Occipital lobe (tissue), 1 donor: ENCODE measurements at regions not wholly inside any gene's neighbourhood (a gene's known extent, or its start where the extent isn't known, plus 50 kb on each side); places are given as distances from the start of the nearest gene placed in this dataset.

ENCODE experiments used
- DNase-seq: peaks from one replicate; lab custom pipeline; 2025; lab: John Stamatoyannopoulos, UW

DNA sequence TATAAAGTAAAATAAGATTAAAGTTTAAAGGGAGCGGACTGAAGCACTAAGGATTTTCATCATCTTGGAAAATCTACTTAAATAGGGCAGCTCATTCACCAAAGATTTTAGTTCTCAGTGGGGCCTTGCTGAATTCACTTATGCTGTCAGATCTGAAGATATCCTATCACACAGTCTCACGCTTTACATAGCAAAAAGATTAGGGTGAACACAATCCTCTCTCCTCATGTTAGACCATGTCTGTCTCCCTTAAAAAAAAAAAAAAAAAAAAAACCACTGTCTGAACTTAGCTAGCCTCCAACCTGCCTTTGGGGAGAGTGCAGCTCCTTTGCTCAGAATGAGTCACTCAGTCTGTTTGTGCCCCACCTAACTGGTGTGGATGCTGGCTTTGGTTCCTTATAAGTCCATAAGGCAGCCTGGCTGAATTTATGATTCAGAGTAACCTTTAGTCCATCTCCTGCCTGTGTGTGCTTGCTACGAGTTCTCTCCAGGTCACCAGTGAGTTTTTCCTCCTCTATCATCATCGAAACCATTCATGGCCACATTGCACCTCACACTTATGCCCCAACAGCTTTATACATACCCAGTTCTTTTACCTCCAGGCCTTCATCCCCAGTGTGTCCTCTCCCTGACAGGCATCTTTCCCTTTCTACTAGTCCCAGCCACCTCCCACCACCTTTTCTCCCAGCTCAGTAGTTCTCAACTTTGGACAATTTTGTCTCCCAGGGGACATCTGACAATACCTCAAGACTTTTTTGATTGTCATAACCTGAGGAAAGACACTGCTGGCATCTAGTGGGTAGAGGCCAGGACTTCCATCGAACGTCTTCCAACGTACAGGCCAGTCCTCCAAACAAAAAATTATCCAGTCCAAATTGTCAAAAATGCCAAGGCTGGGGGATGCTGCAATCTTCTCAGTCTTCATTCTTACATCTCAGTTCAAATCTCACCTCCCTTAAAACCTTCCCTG, 220.7 kb upstream of the EMCN start:
- DNase-seq, result no peak

DNA sequence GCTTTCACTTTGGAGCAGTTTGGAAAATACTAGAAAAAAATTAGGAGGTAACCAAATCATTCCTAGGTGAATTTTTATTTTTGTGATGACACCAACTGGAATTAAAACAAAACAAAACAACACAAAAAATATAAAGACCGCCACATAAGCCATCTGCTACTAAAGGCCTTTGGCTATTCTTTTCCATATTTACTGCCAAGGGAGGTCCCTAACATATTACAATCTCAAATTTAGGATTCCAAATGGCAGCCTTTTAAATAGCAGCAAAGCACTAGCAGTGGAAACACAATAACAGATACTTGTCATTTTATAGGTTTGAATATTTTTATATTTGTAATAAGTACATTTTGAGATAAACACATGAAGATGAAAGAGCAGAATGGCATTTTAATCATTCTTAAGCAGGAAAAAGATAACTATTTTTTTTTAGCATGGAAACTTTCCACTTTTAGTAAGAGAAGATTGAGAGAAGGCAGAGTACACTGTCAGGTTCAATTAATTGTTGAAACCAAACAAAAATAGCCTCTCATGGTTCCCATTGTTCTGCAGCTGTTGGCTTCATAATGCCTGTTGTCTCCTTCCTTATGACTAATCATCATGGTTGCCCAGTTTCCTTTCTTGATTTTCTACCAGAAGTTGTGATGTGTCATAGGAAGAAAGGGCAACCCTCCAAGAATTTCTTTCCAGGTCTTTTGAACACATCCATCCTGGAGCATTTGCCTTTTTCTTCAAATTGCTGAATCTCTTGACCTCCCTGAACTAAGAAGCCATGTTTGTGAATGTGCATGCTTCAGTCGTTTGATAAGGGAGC, 219.0 kb upstream of the EMCN start:
- DNase-seq, result no peak

DNA sequence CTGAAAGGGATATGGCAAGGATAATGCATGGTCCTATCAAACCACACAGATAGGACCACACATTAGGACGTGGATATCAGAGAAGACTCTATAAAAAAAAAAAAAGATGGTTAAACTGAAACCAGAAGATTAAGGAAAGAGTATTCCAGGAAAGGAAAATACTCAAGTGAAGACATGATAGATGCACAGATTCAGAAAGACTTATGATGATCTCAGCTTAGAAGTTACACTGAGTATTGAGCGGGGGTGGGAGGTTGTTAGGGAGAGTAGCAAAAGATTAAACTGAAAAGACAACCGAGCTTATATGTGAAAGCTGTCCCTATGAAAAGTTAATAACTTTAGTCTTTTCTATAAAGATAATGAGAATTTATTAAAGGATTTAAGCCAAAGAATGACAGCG, 211.0 kb upstream of the EMCN start:
- DNase-seq, result no peak

DNA sequence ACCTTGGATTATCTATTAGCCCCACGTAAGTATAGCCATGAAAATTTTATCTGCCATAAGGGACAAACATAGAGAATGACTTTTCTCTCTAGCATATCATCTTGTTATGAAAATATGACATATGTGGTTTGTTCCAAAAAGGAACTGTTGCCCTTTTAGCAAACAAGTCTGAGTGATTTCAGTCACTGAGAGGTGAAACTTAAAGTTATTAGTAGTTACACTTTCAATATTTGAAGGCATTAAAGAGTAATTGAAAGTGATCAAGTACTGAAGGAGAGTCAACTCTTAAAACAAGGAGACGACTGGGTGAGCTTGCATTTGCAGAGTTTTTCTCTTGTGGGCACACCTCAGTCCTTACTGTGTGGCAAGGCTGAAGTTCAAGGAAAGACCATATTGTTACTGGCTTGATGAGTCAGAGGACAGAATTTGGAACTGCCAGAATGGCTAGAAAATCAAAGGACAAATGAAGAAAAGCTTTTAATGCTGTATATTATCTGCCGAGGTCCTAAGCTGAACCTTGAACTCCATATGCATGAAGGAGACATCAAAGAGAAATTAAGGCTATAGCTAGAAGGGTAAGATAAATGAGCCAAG, 205.1 kb upstream of the EMCN start:
- no peak for DNase-seq

DNA sequence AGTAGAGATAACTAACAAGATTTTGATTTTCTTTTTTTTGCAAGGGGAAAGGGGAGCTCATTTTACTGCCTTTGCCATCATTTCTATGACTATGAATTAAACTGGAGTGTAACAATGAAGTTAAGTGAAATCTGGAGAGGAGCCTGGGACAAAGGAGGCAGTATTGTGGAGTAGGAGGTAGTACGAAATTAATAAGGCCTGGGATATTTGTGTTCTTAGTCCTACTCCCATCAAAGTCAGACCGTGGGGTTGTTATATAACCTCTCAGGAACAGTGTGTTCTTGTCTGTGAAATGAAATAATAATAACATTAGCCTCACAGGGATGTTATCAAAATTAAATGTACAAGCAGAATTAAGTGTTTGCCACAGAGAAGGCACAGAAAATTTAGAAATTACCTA, 204.3 kb upstream of the EMCN start:
- DNase-seq, result no peak

DNA sequence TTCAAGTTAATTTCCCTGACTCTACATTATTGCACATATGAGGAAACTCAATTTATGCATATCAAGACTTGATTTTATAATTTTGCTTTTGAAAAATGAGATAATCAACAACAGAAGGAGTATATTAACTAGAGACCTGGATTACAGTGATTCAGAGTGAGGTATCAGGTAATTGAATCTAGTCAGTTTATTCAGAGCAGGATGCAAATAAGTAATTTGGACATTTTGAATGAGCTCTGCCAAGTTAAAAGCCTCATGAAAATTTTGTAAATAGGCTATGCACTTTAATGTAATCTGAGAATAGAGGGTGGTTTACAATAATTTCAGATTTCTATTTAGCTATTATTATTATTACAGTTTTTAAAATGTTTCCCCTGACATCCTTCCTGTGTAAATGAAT, 203.7 kb upstream of the EMCN start:
- DNase-seq, result no peak

DNA sequence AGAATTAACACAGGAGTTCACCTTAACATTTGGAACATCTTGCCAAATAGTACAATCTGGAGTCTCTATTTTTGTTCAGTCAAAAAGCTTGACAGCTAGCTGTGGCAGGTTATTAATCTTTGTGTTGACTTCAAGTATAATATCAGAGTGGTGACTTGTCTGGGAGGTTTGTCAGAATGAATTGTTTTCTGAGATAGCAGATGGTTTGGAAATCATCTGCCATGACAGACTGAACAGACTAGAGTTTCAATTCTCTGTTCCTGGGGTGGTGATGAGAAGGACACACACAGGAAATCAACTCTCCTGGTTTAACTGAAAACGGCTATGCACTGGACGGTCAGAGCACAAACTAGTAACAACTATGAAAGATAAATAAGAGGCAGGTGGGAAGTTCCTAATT, 203.3 kb upstream of the EMCN start:
- no peak for DNase-seq

DNA sequence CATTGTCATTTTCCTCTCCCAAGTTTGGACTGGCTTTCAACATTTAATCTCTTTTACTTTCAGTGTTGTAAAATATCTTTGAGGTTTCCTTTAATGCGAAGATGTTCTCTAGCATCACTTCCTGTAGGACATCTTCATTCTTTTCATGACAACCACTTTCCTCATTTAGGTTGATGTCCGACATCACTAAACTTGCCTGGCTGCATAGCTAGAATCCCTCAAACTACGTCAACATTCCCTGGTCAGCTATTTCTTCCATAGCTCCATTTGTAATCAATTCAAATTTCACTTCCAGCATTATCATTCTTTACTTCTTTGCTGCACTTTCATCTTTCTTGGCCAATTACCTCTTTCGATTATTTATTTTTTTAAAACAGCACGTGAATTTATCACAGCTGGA, 198.6 kb upstream of the EMCN start:
- DNase-seq, result no peak

DNA sequence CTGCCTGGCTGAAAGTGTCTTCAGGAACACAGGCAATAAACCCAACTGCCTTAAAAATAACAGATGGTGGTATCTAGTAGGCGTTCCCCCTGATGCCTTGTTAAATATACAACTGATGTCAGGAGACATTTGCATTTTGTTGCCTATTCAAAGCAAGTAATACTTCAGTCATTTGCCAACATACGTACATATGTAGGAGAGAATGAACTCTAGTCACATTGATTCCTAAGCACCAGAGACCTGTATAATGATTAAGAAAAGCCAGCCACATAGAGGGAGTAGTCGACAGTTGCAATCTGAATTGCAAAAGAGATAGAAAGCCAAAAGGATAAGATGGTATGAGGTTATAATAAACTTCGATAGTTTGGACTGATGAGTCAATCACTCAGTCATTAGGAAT, 191.0 kb upstream of the EMCN start:
- no peak for DNase-seq

DNA sequence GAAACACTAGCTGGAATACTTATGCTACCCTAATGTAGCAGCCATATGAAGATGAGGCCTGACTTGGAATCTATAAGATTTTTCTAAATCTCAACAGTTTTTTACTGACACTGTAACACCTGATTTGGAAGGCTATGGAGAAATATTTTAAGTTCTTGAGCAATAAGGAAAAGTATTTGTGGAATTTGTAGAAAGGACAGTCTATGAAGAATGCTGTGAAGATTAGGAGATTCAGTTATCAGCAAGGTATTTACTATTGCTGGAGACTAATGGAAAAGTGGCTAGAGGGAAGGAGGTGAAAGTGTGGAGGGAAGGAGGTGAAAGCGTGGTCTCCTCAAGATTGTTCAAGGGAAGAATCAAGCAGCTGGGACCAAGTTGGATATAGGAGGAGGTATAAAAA, 190.0 kb upstream of the EMCN start:
- no peak for DNase-seq

DNA sequence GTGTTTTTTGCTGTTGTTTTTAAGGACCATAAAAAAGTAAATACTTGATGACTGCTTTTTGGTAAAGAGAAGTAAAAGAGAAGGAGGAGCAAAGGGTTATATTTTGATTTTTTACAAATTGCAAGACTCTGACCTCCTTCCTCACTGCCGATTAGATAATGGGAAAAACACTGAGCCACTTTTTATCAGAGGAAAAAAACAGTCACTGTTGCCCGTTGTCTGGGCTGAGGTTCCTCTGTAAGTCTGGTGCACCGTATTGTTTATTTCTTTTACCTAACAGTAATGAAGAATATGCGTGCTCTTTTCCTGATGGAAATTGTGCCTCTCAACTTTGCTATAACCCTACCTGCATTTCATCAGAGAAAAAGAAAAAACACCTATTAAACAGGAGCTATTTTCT, 178.7 kb upstream of the EMCN start:
- no peak for DNase-seq

DNA sequence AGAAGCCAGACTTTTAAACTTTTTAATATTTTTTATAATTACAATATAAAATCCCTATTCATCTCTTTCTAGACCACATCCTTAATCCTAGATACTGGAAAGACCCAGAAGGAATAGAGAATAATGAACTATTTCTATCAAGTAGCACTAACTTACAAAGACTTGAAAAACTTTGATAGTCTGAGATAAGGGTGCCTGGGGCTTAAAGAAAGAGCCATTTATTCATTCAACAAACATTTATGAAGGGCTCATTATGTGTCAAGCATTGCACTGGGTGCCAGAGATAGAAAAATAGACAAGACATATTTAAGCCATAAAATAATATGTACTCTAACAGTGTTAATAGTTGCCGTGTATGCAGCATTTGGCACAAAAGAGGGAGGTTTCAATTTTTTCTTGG, 178.0 kb upstream of the EMCN start:
- no peak for DNase-seq

DNA sequence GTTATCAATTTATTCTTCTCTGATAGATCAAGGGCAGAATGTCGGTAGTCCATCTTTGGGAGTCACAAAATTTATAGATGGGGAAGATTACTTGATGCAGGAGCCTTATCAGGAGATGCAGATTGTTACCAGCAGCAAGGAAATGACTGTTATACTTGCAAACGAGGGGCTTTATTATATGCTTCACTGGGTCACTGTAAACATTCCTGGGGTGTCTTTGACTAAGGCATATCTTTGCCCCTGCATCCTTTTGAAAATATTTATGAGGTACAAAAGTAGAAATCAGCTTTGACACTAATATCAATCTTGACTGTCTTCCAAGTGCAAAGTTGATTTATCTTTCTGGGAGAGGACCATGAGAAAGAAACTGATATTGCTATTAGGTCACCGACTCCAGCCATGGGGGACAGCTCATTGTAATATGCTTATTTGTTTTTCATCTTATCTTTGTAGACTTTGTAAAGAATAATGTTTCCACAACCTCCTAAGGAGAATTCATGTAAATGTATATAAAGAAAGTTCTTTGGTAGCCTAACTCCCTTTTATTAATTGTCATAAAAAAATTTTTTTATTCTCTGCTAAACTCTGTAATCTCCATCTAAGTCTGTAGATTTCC, 177.3 kb upstream of the EMCN start:
- DNase-seq, result no peak

DNA sequence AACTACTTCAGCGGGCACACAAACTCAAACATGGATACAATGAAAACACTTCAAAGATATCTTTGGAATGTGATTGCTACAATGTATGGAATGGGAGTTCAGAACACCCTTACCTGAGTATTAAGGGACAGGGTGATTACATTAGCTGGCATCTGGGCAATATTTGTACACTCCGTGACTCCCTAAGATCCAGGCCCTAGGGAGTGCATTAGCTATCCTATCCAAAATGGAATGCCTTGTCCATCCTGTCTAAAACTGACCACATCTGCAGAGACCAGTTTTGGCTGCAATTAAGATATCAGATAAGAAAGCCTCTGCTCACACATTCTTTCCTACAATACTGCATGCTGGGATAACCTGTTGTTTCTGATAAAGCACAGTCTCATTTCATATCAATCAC, 176.6 kb upstream of the EMCN start:
- no peak for DNase-seq

DNA sequence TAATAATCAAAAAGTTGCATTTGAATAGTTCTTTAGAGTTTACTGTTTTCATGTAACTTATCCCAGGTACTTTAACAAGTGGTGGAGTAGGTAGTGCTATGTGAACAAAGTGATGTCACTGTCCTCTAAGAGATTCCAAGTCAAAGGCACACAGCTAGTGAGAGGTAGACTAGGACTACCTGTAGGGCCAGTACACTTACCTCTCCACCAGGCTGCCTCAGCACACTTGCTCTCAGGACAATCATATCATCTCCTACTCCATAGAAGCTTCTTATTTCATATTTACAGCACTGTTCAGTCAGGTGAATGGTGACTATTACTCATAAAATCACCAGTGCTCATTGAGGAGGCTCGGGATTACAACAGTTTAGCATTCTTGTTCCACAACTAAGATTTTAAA, 173.0 kb upstream of the EMCN start:
- DNase-seq, result no peak

DNA sequence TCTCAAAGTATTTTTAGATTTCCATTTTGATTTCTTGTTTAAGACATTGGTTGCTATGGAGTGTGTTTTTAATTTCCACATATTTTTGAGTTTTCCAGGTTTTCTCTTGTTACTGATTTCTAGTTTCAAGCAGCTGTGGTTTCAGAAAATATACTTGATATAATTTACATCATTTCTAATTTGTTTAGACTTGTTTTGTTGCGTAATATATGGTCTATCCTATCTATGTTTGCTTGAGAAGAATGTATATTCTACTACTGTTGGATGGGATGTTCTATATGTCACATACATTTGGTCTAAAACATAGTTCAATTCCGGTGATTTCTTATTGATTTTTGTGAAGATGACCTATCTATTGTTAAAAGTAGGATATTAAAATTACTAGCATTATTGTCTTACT, 170.5 kb upstream of the EMCN start:
- DNase-seq, result no peak

DNA sequence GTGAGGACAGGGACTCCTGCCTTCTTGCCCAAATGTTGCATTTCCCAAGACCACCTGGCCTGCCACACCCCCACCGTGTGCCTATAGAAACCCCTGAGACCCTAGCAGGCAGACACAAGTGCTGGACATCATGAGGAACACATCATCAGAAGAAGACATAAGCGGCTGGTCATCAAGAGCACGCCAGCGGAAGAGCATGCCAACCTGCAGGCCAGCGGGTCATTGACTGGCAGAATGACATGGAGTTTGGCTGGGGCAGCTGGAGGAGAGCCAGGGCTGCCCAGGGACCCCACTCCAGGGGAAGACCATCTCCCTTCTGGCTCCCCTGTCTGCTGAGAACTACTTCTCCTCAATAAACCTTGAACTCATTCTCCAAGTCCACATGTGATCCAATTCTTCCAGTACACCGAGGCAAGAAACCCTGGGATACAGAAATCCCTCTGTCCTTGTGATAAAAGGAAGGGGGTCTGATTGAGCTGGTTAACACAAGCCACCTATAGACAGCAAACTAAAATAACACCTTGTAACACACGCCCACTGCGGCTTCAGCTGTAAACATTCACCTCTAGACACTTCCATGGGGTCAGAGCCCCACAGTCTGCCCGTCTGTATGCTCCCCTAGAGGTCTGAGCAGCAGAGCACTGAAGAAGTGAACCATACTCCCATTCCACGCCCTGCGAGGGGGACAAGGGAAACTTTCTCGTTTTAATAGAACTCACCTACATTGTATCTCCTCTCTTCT, 164.8 kb upstream of the EMCN start:
- no peak for DNase-seq

DNA sequence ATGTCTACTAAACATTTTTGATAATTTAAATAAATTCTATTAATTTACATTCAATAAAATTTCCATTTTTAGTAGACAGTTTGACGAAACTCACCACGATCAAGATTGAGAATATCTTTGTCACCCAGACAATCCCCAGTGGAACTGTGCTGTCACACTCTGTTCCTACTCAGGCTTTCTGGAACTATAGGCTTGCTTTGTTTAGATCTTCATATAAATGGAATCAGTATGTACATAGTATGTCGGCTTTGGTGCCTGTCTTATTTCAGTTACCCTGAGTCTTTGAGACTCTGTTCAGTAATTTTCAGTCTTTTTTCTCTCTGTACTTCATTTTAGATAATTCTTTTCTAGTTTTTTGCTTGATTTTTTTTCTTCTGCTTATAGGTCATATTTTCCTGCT, 163.5 kb upstream of the EMCN start:
- DNase-seq, result no peak

DNA sequence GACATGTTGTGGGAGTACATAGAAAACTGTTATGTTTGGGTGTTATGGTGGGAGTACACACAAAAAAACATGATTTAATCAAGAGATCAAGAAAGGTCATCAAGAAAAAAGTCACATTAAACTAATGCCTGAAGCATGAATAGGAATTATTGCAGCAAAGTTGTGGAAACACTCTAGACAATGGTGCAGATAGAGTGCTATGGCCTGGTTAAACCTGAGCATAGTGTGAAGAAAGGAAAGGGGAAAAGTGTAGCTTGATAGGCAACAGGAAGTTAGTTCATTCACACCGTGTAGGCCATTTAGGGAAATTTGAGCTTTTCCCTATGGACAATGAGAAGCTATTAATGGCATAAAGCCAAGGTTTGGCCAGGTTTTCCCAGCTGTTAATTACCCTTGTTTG, 162.1 kb upstream of the EMCN start:
- DNase-seq, result no peak

DNA sequence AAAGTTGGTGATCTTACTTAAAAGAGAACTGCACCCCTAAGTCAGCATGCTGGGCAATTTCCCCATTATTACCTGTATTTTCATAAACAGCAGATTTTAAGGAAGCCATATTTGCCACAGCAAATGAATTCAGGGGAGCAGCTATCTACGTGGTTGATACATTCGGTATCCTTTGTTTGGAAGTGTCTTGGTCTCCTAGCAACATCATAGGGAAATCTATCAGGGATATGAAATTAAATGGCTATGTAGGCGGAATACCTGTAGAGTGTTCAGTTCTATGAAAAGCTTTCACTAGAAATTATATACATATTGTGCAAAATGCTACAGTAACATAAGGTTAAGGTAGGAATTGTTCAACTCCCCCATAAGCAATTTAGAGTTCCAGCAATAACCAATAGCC, 157.2 kb upstream of the EMCN start:
- no peak for DNase-seq

DNA sequence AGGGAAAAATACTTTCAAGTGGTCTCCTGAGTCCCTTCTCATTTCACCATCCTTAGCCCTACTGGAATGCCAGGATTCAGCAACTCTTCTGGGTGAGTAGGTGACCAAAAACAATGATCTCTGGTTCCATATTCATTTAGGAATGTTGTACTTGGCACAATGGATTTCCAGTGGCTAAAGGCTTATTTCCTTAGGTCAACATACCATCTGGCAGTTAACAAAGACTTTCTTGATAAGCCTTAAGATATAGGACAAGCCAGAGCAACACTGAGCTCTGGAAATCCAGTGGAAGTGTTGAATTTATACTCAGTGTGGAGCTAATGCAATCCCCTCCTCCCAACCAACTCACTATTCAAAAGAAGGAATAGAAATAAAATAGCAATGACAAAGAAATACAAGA, 139.4 kb upstream of the EMCN start:
- DNase-seq, result no peak
